ENCODE measurements at regions not wholly inside any gene's neighbourhood (a gene's known extent, or its start where the extent isn't known, plus 50 kb on each side); places are given as distances from the start of the nearest gene placed in this dataset.

GRCh38 chr1:59101518-59101917 lies 195.4 kb upstream of the FGGY start:
- ATAC-seq (replicated peaks; ENCODE audit: extremely low read depth, poor library complexity, severe bottlenecking): no peak
- no peak overlapping the region for H3K27ac Mint-ChIP-seq (ENCODE audit: low read depth)
- no peaks in the 10 kb centered on the region for H3K27me3 Mint-ChIP-seq
- H3K36me3 Mint-ChIP-seq (ENCODE audit: insufficient read depth): no peaks in the 10 kb centered on the region
- H3K4me3 Mint-ChIP-seq: no peak overlapping the region
- DNase-seq (ENCODE audit: low spot score in 2 of 2): no peak
- no peaks in the 10 kb centered on the region for H3K9me3 Mint-ChIP-seq
- H3K4me1 Mint-ChIP-seq: no peaks in the 10 kb centered on the region

- DNase-seq (ENCODE audit: low spot score in 2 of 2) (no peak), ATAC-seq (replicated peaks; ENCODE audit: extremely low read depth, poor library complexity, severe bottlenecking) (no peak)
- Mint-ChIP-seq H3K36me3 (ENCODE audit: insufficient read depth) (no peaks in the 10 kb centered on the region), H3K4me3 (no peak overlapping the region), H3K4me1 (no peaks in the 10 kb centered on the region), H3K27me3 (no peaks in the 10 kb centered on the region), H3K27ac (ENCODE audit: low read depth) (no peak overlapping the region), H3K9me3 (no peaks in the 10 kb centered on the region)
Measured at GRCh38 chr1:59103457-59103856, 193.4 kb upstream of the FGGY start.

- ATAC-seq (replicated peaks; ENCODE audit: extremely low read depth, poor library complexity, severe bottlenecking): no peak
Measured at GRCh38 chr1:59104191-59104760, 192.6 kb upstream of the FGGY start.

GRCh38 chr1:59105548-59106507 lies 191.1 kb upstream of the FGGY start:
- Mint-ChIP-seq H3K36me3 (ENCODE audit: insufficient read depth) (no peaks in the 10 kb centered on the region), H3K4me3 (no peak overlapping the region), H3K27me3 (no peaks in the 10 kb centered on the region), H3K27ac (ENCODE audit: low read depth) (no peak overlapping the region), H3K4me1 (no peaks in the 10 kb centered on the region), H3K9me3 (no peaks in the 10 kb centered on the region)
- no peak for DNase-seq (ENCODE audit: low spot score in 2 of 2)
- ATAC-seq (replicated peaks; ENCODE audit: extremely low read depth, poor library complexity, severe bottlenecking): no peak

More at GRCh38 chr1:59104191-59104760, 192.6 kb upstream of the FGGY start:
- H3K9me3 Mint-ChIP-seq: no peaks in the 10 kb centered on the region
- no peaks in the 10 kb centered on the region for H3K27me3 Mint-ChIP-seq
- DNase-seq (ENCODE audit: low spot score in 2 of 2): no peak
- no peak overlapping the region for H3K27ac Mint-ChIP-seq (ENCODE audit: low read depth)
- no peaks in the 10 kb centered on the region for H3K36me3 Mint-ChIP-seq (ENCODE audit: insufficient read depth)
- H3K4me1 Mint-ChIP-seq: no peaks in the 10 kb centered on the region
- H3K4me3 Mint-ChIP-seq: no peak overlapping the region

GRCh38 chr1:59107516-59107915 lies 189.4 kb upstream of the FGGY start:
- H3K27ac Mint-ChIP-seq (ENCODE audit: low read depth): no peak overlapping the region
- no peaks in the 10 kb centered on the region for H3K36me3 Mint-ChIP-seq (ENCODE audit: insufficient read depth)
- ATAC-seq (replicated peaks; ENCODE audit: extremely low read depth, poor library complexity, severe bottlenecking) (no peak), DNase-seq (ENCODE audit: low spot score in 2 of 2) (no peak)
- no peaks in the 10 kb centered on the region for H3K9me3 Mint-ChIP-seq
- no peaks in the 10 kb centered on the region for H3K4me1 Mint-ChIP-seq
- H3K4me3 Mint-ChIP-seq: no peak overlapping the region
- H3K27me3 Mint-ChIP-seq: no peaks in the 10 kb centered on the region

GRCh38 chr1:59107916-59108315 lies 189.0 kb upstream of the FGGY start:
- H3K9me3 Mint-ChIP-seq: no peaks in the 10 kb centered on the region
- no peak overlapping the region for H3K4me3 Mint-ChIP-seq
- no peak overlapping the region for H3K27ac Mint-ChIP-seq (ENCODE audit: low read depth)
- ATAC-seq (replicated peaks; ENCODE audit: extremely low read depth, poor library complexity, severe bottlenecking) (no peak), DNase-seq (ENCODE audit: low spot score in 2 of 2) (no peak)
- H3K27me3 Mint-ChIP-seq: no peaks in the 10 kb centered on the region
- H3K36me3 Mint-ChIP-seq (ENCODE audit: insufficient read depth): no peaks in the 10 kb centered on the region
- H3K4me1 Mint-ChIP-seq: no peaks in the 10 kb centered on the region

- DNase-seq (ENCODE audit: low spot score in 2 of 2) (no peak), ATAC-seq (replicated peaks; ENCODE audit: extremely low read depth, poor library complexity, severe bottlenecking) (no peak)
- Mint-ChIP-seq H3K27me3 (no peaks in the 10 kb centered on the region), H3K9me3 (no peaks in the 10 kb centered on the region), H3K4me1 (no peaks in the 10 kb centered on the region), H3K27ac (ENCODE audit: low read depth) (no peak overlapping the region), H3K36me3 (ENCODE audit: insufficient read depth) (no peaks in the 10 kb centered on the region), H3K4me3 (no peak overlapping the region)
Measured at GRCh38 chr1:59108481-59109317, 188.2 kb upstream of the FGGY start.

- no peaks in the 10 kb centered on the region for H3K9me3 Mint-ChIP-seq
- DNase-seq (ENCODE audit: low spot score in 2 of 2) (no peak), ATAC-seq (replicated peaks; ENCODE audit: extremely low read depth, poor library complexity, severe bottlenecking) (no peak)
- H3K27ac Mint-ChIP-seq (ENCODE audit: low read depth): no peak overlapping the region
- H3K27me3 Mint-ChIP-seq: no peaks in the 10 kb centered on the region
- no peak overlapping the region for H3K4me3 Mint-ChIP-seq
- no peaks in the 10 kb centered on the region for H3K4me1 Mint-ChIP-seq
- no peaks in the 10 kb centered on the region for H3K36me3 Mint-ChIP-seq (ENCODE audit: insufficient read depth)
Measured at GRCh38 chr1:59110271-59110670, 186.6 kb upstream of the FGGY start.

- no peak for ATAC-seq (replicated peaks; ENCODE audit: extremely low read depth, poor library complexity, severe bottlenecking)
- Mint-ChIP-seq H3K4me3 (no peak overlapping the region), H3K9me3 (no peaks in the 10 kb centered on the region)
Measured at GRCh38 chr1:59113876-59114457, 182.9 kb upstream of the FGGY start.

GRCh38 chr1:59115865-59116264 lies 181.0 kb upstream of the FGGY start:
- ATAC-seq (replicated peaks; ENCODE audit: extremely low read depth, poor library complexity, severe bottlenecking) (no peak), DNase-seq (ENCODE audit: low spot score in 2 of 2) (no peak)
- Mint-ChIP-seq H3K27me3 (no peaks in the 10 kb centered on the region), H3K36me3 (ENCODE audit: insufficient read depth) (no peaks in the 10 kb centered on the region), H3K27ac (ENCODE audit: low read depth) (no peak overlapping the region), H3K4me1 (no peaks in the 10 kb centered on the region), H3K4me3 (no peak overlapping the region), H3K9me3 (no peaks in the 10 kb centered on the region)

More at GRCh38 chr1:59113876-59114457, 182.9 kb upstream of the FGGY start:
- Mint-ChIP-seq H3K36me3 (ENCODE audit: insufficient read depth) (no peaks in the 10 kb centered on the region), H3K27ac (ENCODE audit: low read depth) (no peak overlapping the region), H3K4me1 (no peaks in the 10 kb centered on the region), H3K27me3 (no peaks in the 10 kb centered on the region)
- DNase-seq (ENCODE audit: low spot score in 2 of 2): no peak

- Mint-ChIP-seq H3K4me1 (no peaks in the 10 kb centered on the region), H3K9me3 (no peaks in the 10 kb centered on the region), H3K27ac (ENCODE audit: low read depth) (no peak overlapping the region), H3K27me3 (no peaks in the 10 kb centered on the region), H3K4me3 (no peak overlapping the region), H3K36me3 (ENCODE audit: insufficient read depth) (no peaks in the 10 kb centered on the region)
- no peak for DNase-seq (ENCODE audit: low spot score in 2 of 2)
- ATAC-seq (replicated peaks; ENCODE audit: extremely low read depth, poor library complexity, severe bottlenecking): no peak
Measured at GRCh38 chr1:59116920-59117542, 179.9 kb upstream of the FGGY start.

- Mint-ChIP-seq H3K36me3 (ENCODE audit: insufficient read depth) (peaks cover 4% of the 10 kb centered on the region), H3K9me3 (no peaks in the 10 kb centered on the region), H3K27ac (ENCODE audit: low read depth) (no peak overlapping the region), H3K4me1 (peaks cover 13% of the 10 kb centered on the region), H3K27me3 (peaks cover 10% of the 10 kb centered on the region), H3K4me3 (no peak overlapping the region)
- DNase-seq (ENCODE audit: low spot score in 2 of 2) (no peak), ATAC-seq (replicated peaks; ENCODE audit: extremely low read depth, poor library complexity, severe bottlenecking) (no peak)
Measured at GRCh38 chr1:59122527-59122926, 174.4 kb upstream of the FGGY start.
